HG02588 (cell line): ENCODE measurements at regions not wholly inside any gene's neighbourhood (a gene's known extent, or its start where the extent isn't known, plus 50 kb on each side); places are given as distances from the start of the nearest gene placed in this dataset.

Experiments
- ATAC-seq: cut with Tn5 transposase; IDR thresholded peaks from one replicate; pipeline ENCODE4 v1.9.1; 2021; ENCODE audit warnings: mild to moderate bottlenecking, moderate library complexity; ENCODE audit not compliant: unreplicated experiment

- no peak for ATAC-seq
Measured at GRCh38 chr5:67297802-67298532, 101.4 kb upstream of the CD180 start.

- no peak for ATAC-seq
Measured at GRCh38 chr5:67297376-67297775, 100.8 kb upstream of the CD180 start.

GRCh38 chr5:67294266-67294938 lies 97.8 kb upstream of the CD180 start:
- no peak for ATAC-seq

- ATAC-seq = no peak
Measured at GRCh38 chr5:67293226-67293625, 96.6 kb upstream of the CD180 start.

- ATAC-seq = no peak
Measured at GRCh38 chr5:67292201-67292940, 95.8 kb upstream of the CD180 start.

- no peak for ATAC-seq
Measured at GRCh38 chr5:67291671-67292070, 95.1 kb upstream of the CD180 start.

GRCh38 chr5:67291066-67291465 lies 94.5 kb upstream of the CD180 start:
- no peak for ATAC-seq

GRCh38 chr5:67290655-67291054 lies 94.1 kb upstream of the CD180 start:
- ATAC-seq = no peak

- no peak for ATAC-seq
Measured at GRCh38 chr5:67289763-67290521, 93.3 kb upstream of the CD180 start.

GRCh38 chr5:67287510-67288268 lies 91.1 kb upstream of the CD180 start:
- ATAC-seq = no peak

- ATAC-seq = no peak
Measured at GRCh38 chr5:67286006-67286405, 89.4 kb upstream of the CD180 start.

- no peak for ATAC-seq
Measured at GRCh38 chr5:67283988-67284487, 87.4 kb upstream of the CD180 start.

- ATAC-seq = no peak
Measured at GRCh38 chr5:67283275-67283987, 86.8 kb upstream of the CD180 start.

GRCh38 chr5:67281874-67282273 lies 85.3 kb upstream of the CD180 start:
- no peak for ATAC-seq

- ATAC-seq = no peak
Measured at GRCh38 chr5:67273689-67274356, 77.2 kb upstream of the CD180 start.

GRCh38 chr5:67272453-67273130 lies 76.0 kb upstream of the CD180 start:
- no peak for ATAC-seq

- no peak for ATAC-seq
Measured at GRCh38 chr5:67268231-67269021, 71.8 kb upstream of the CD180 start.
